IMR-90 (cell line): ENCODE measurements at regions not wholly inside any gene's neighbourhood (a gene's known extent, or its start where the extent isn't known, plus 50 kb on each side); places are given as distances from the start of the nearest gene placed in this dataset.

Source experiments
- ATAC-seq: fragments of 200-7000 bp; cut with Tn5 transposase; 2 replicates; pipeline ENCODE4 v1.9.1; 2020; ENCODE audit warnings: low read depth, mild to moderate bottlenecking, moderate library complexity
- BruUV-seq: library from RNA; stranded (reverse); fragments of 400-500 nt; replicated peaks from 2 replicates; lab custom pipeline; 2021; lab: Mats Ljungman, UMichigan
- CTCF ChIA-PET: fragments of 300-600 bp; formaldehyde crosslinking; extraction: SDS; loops from one replicate; lab custom pipeline; 2021; ENCODE audit warnings: antibody characterized with exemption; lab: Yijun Ruan, JAX
- POLR2A ChIA-PET: fragments of 300-600 bp; sonication (Branson Sonifier 250); formaldehyde crosslinking; loops from one replicate; lab custom pipeline; 2022; ENCODE audit warnings: antibody characterized with exemption; ENCODE audit not compliant: unreplicated experiment; lab: Charles Lee
- DNase-seq: peaks from one replicate; pipeline ENCODE4 v3.0.0; 2013
- H2AFZ ChIP-seq: replicated peaks from 2 replicates; pipeline ENCODE3; 2013; ENCODE audit warnings: low read length, mild to moderate bottlenecking; ENCODE audit not compliant: poor library complexity
- H2AK5ac ChIP-seq: 2 replicates; pipeline ENCODE4 v1.6.1; 2013; ENCODE audit warnings: low read depth, low read length, inconsistent platforms
- H2AK9ac ChIP-seq: replicated peaks from 2 replicates; pipeline ENCODE3; 2013; ENCODE audit warnings: mild to moderate bottlenecking, low read depth, low read length, moderate library complexity; ENCODE audit not compliant: poor library complexity
- H2BK120ac ChIP-seq: 2 replicates; pipeline ENCODE4 v1.6.1; 2013; ENCODE audit warnings: low read depth, low read length, inconsistent platforms
- H2BK15ac ChIP-seq: 3 replicates; pipeline ENCODE4 v1.6.1; 2013; ENCODE audit warnings: low read depth, low read length, inconsistent platforms
- H2BK20ac ChIP-seq: 2 replicates; pipeline ENCODE4 v1.6.1; 2013; ENCODE audit warnings: low read depth, mild to moderate bottlenecking, inconsistent platforms, low read length, moderate library complexity
- H2BK5ac ChIP-seq: 2 replicates; pipeline ENCODE4 v1.6.1; 2013; ENCODE audit warnings: mild to moderate bottlenecking, low read depth, low read length, inconsistent platforms; ENCODE audit not compliant: poor library complexity, severe bottlenecking
- H3K14ac ChIP-seq: replicated peaks from 2 replicates; pipeline ENCODE4 v1.6.1; 2013; ENCODE audit warnings: low read depth, low read length, inconsistent platforms
- H3K18ac ChIP-seq: 2 replicates; pipeline ENCODE4 v1.6.1; 2013; ENCODE audit warnings: low read depth, low read length, control low read depth
- H3K23ac ChIP-seq: 2 replicates; pipeline ENCODE4 v1.6.1; 2013; ENCODE audit warnings: low read depth, low read length, inconsistent platforms
- H3K27ac ChIP-seq: 2 replicates; pipeline ENCODE4 v1.5.1; 2013; ENCODE audit warnings: mild to moderate bottlenecking, control low read depth, low read length; ENCODE audit not compliant: insufficient read depth
- H3K27me3 ChIP-seq: 2 replicates; pipeline ENCODE4 v1.6.1; 2013; ENCODE audit warnings: low read length; ENCODE audit not compliant: control insufficient read depth, insufficient read depth
- H3K36me3 ChIP-seq: 2 replicates; pipeline ENCODE4 v1.6.1; 2013; ENCODE audit warnings: low read length, mixed read lengths; ENCODE audit not compliant: control insufficient read depth, insufficient read depth
- H3K4ac ChIP-seq: 2 replicates; pipeline ENCODE4 v1.6.1; 2013; ENCODE audit warnings: low read depth, low read length, inconsistent platforms
- H3K4me1 ChIP-seq: 2 replicates; pipeline ENCODE4 v1.6.1; 2013; ENCODE audit warnings: low read length, mixed read lengths; ENCODE audit not compliant: control insufficient read depth, insufficient read depth
- H3K4me2 ChIP-seq: 2 replicates; pipeline ENCODE4 v1.6.1; 2013; ENCODE audit warnings: low read depth, mild to moderate bottlenecking, control low read depth, low read length, moderate library complexity
- H3K4me3 ChIP-seq: 2 replicates; pipeline ENCODE4 v1.5.1; 2013; ENCODE audit warnings: low read depth, mild to moderate bottlenecking, control low read depth, low read length, moderate library complexity; ENCODE audit not compliant: insufficient read depth
- H3K56ac ChIP-seq: 2 replicates; pipeline ENCODE4 v1.6.1; 2013; ENCODE audit warnings: low read length, inconsistent platforms; ENCODE audit not compliant: insufficient read depth; ENCODE audit errors: extremely low read depth
- H3K79me1 ChIP-seq, 2 experiments: 2 replicates each; pipeline ENCODE4 v1.6.1; 2013; ENCODE audit warnings: low read length in 2 of 2, inconsistent platforms in 1 of 2, low read depth in 1 of 2
- H3K9ac ChIP-seq: 2 replicates; pipeline ENCODE4 v1.6.1; 2013; ENCODE audit warnings: low read depth, low read length, control low read depth
- H3K9me1 ChIP-seq: 2 replicates; pipeline ENCODE4 v1.6.1; 2013; ENCODE audit warnings: low read length, inconsistent platforms; ENCODE audit not compliant: insufficient read depth
- H3K9me3 ChIP-seq: 2 replicates; pipeline ENCODE4 v1.6.1; 2013; ENCODE audit warnings: low read length; ENCODE audit not compliant: control insufficient read depth, insufficient read depth
- H4K20me1 ChIP-seq: 2 replicates; pipeline ENCODE4 v1.6.1; 2013; ENCODE audit warnings: low read length, inconsistent platforms; ENCODE audit not compliant: insufficient read depth
- H4K5ac ChIP-seq: 2 replicates; pipeline ENCODE4 v1.6.1; 2013; ENCODE audit warnings: mild to moderate bottlenecking, low read depth, low read length, control low read depth
- H4K8ac ChIP-seq, 2 experiments: 2 replicates each; pipeline ENCODE4 v1.6.1; 2013; ENCODE audit warnings: low read depth in 2 of 2, low read length in 2 of 2, control low read depth in 1 of 2, inconsistent platforms in 1 of 2
- H4K91ac ChIP-seq: 2 replicates; pipeline ENCODE4 v1.6.1; 2013; ENCODE audit warnings: low read depth, low read length, inconsistent platforms; ENCODE audit not compliant: insufficient read depth
- CEBPB ChIP-seq: IDR thresholded peaks from 2 replicates; pipeline ENCODE4 v1.6.1; 2012; ENCODE audit warnings: low read depth, low read length, improper control_type of control experiment
- CTCF ChIP-seq: conservative IDR thresholded peaks from 2 replicates; pipeline ENCODE4 v1.5.1; 2012; ENCODE audit warnings: mild to moderate bottlenecking, low read depth, low read length, improper control_type of control experiment
- ELK1 ChIP-seq: fragments of 150-350 bp; IDR thresholded peaks from 2 replicates; pipeline ENCODE4 v1.6.1; 2016; ENCODE audit warnings: low read depth, mild to moderate bottlenecking, low read length, moderate library complexity, borderline replicate concordance
- RCOR1 ChIP-seq: IDR thresholded peaks from 2 replicates; pipeline ENCODE4 v1.6.1; 2012; ENCODE audit warnings: mild to moderate bottlenecking, low read length, improper control_type of control experiment; ENCODE audit not compliant: insufficient replicate concordance
- RFX5 ChIP-seq: IDR thresholded peaks from 2 replicates; pipeline ENCODE4 v1.8.0; 2012; ENCODE audit warnings: low read depth, mild to moderate bottlenecking, low read length, moderate library complexity
- WGBS, 2 experiments: methylation state at CpG; one replicate each; pipeline versions ENCODE4 v1.1.5 to v1.1.7; 2013; ENCODE audit warnings: missing lambda C conversion rate in 2 of 2; ENCODE audit not compliant: insufficient read length in 1 of 2; ENCODE audit errors: extremely low coverage in 2 of 2; 5-methylcytosine and 5-hydroxymethylcytosine counted together
- dilution Hi-C: fragments of 300-500 bp; cut with HindIII; formaldehyde crosslinking; loops from one replicate; pipeline ENCODE4 v1.14.3; 2018; ENCODE audit warnings: low sequenced_read_pairs; ENCODE audit not compliant: unreplicated experiment
- in situ Hi-C: fragments of 300-500 bp; cut with MboI; formaldehyde crosslinking; loops from 3 replicates; pipeline ENCODE4 v1.14.3; 2019; ENCODE audit warnings: low sequenced_read_pairs, inconsistent platforms, mixed read lengths
- intact Hi-C: fragments of 100-400 bp; cut with micrococcal nuclease; formaldehyde crosslinking; loops from 2 replicates; pipeline ENCODE4 v1.10.0; 2022
- TF ChIP-seq, protein P1 (sequence below): fragments of 150-350 bp; IDR thresholded peaks from 2 replicates; pipeline ENCODE4 v1.6.1; 2017; ENCODE audit warnings: mild to moderate bottlenecking, antibody characterized with exemption, low read length, low read depth

GRCh38 chr5:143466632-143467031, 63.1 kb upstream of the NR3C1 start:
- Histone ChIP-seq H3K36me3 (no peaks in the 10 kb centered on the region), H3K23ac (no peak overlapping the region), H4K8ac (no peak overlapping the region), H3K4ac (no peak overlapping the region), H4K91ac (no peak overlapping the region), H3K79me1 (no peaks in the 10 kb centered on the region), H2AFZ (no peak overlapping the region), H2BK5ac (no peak overlapping the region), H2BK15ac (no peak overlapping the region), H3K4me3 (no peak overlapping the region), H2BK20ac (no peak overlapping the region), H3K27me3 (no peaks in the 10 kb centered on the region), H2BK120ac (no peak overlapping the region), H3K4me2 (no peak overlapping the region), H4K5ac (no peak overlapping the region), H3K56ac (no peak overlapping the region), H3K27ac (no peak overlapping the region), H3K9me1 (peaks cover 3% of the 10 kb centered on the region), H3K9me3 (no peaks in the 10 kb centered on the region), H3K14ac (no peak overlapping the region), H3K18ac (no peak overlapping the region), H2AK5ac (no peak overlapping the region), H4K20me1 (no peaks in the 10 kb centered on the region), H3K4me1 (peaks cover 3% of the 10 kb centered on the region), H3K9ac (no peak overlapping the region), H2AK9ac (no peak overlapping the region)
- no TSS peak for BruUV-seq
- DNase-seq: no peak
- no CpG with 5 or more reads among the region's 1 CpG for WGBS, 2 experiments
- dilution Hi-C loops (no loop called here), in situ Hi-C loops (no loop called here), intact Hi-C loops (no loop called here)
- ATAC-seq: no peak
- CTCF ChIA-PET: no interaction called here
- no peak for TF ChIP-seq CEBPB
- no peak for TF ChIP-seq RCOR1
- no peak for TF ChIP-seq RFX5
- TF ChIP-seq CTCF: no peak
- no peak for TF ChIP-seq ELK1
- TF ChIP-seq, protein P1, sequence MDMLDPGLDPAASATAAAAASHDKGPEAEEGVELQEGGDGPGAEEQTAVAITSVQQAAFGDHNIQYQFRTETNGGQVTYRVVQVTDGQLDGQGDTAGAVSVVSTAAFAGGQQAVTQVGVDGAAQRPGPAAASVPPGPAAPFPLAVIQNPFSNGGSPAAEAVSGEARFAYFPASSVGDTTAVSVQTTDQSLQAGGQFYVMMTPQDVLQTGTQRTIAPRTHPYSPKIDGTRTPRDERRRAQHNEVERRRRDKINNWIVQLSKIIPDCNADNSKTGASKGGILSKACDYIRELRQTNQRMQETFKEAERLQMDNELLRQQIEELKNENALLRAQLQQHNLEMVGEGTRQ: no peak
- POLR2A ChIA-PET: no interaction called here
